HepG2 (cell line): ENCODE measurements at regions not wholly inside any gene's neighbourhood (a gene's known extent, or its start where the extent isn't known, plus 50 kb on each side); places are given as distances from the start of the nearest gene placed in this dataset.

Experiments
- ATAC-seq: fragments of 200-7000 bp; cut with Tn5 transposase; 3 replicates; pipeline ENCODE4 v1.9.1; 2020; ENCODE audit warnings: mild to moderate bottlenecking, moderate library complexity
- BruUV-seq: library from RNA; stranded (reverse); fragments of 400-500 nt; replicated peaks from 2 replicates; lab custom pipeline; 2021; lab: Mats Ljungman, UMichigan
- CTCF ChIA-PET: fragments of 300-600 bp; formaldehyde crosslinking; extraction: SDS; loops from one replicate; lab custom pipeline; 2021; ENCODE audit warnings: low total read pairs, inconsistent platforms, low intra/inter-chr PET ratio; lab: Yijun Ruan, JAX
- POLR2A ChIA-PET: fragments of 350-600 bp; sonication (Branson Sonifier 250); formaldehyde crosslinking; loops from one replicate; lab custom pipeline; 2020; ENCODE audit warnings: antibody characterized with exemption, inconsistent platforms; lab: Yijun Ruan, JAX
- DNase-seq: peaks from one replicate; pipeline ENCODE4 v3.0.0-alpha.2; 2015; ENCODE audit warnings: low spot score
- FAIRE-seq: peaks from 3 replicates; lab custom pipeline; 2011; peaks lifted over from hg19 to GRCh38; lab: Jason Lieb, UNC
- H2AFZ ChIP-seq: one replicate; pipeline ENCODE4 v1.6.1; 2011; ENCODE audit warnings: low read length, inconsistent platforms
- H3K27ac ChIP-seq: fragments of 300-600 bp; 3 replicates; pipeline ENCODE4 v1.8.0; 2011; ENCODE audit warnings: mixed run types, mild to moderate bottlenecking, mixed read lengths, low read length, inconsistent platforms; ENCODE audit not compliant: insufficient read depth; ENCODE audit errors: extremely low read length
- H3K27me3 ChIP-seq, 2 experiments: fragments of 200-600 bp in 1 of 2; 2 replicates in 1 of 2; 3 replicates in 1 of 2; pipeline versions ENCODE4 v1.6.0 to v1.8.0; 2011; ENCODE audit warnings: low read length in 2 of 2, mild to moderate bottlenecking in 2 of 2, moderate library complexity in 2 of 2, inconsistent platforms in 1 of 2; ENCODE audit not compliant: insufficient read depth in 2 of 2, control insufficient read depth in 1 of 2
- H3K36me3 ChIP-seq, 2 experiments: fragments of 200-600 bp in 1 of 2; replicated peaks in 1 of 2; 2 replicates in 1 of 2; 3 replicates in 1 of 2; pipeline versions ENCODE4 v1.5.1 to v1.8.0; 2011; ENCODE audit warnings: low read length in 2 of 2, inconsistent platforms in 1 of 2; ENCODE audit not compliant: insufficient read depth in 2 of 2, control insufficient read depth in 1 of 2
- H3K4me1 ChIP-seq: 2 replicates; pipeline ENCODE4 v1.5.1; 2012; ENCODE audit warnings: low read length, inconsistent platforms; ENCODE audit not compliant: insufficient read depth
- H3K4me2 ChIP-seq: 2 replicates; pipeline ENCODE4 v1.6.0; 2011; ENCODE audit warnings: low read depth, low read length, inconsistent platforms
- H3K4me3 ChIP-seq, 3 experiments: fragments of 200-600 bp in 1 of 3; sonication (generic), shearing (Covaris generic) in 1 of 3; replicated peaks in 1 of 3; 2 replicates each; pipeline ENCODE4 v1.5.1; 2011 to 2016; ENCODE audit warnings: low read length in 3 of 3, inconsistent platforms in 2 of 3, low read depth in 2 of 3, mild to moderate bottlenecking in 2 of 3, control low read depth in 1 of 3, mixed read lengths in 1 of 3; ENCODE audit not compliant: insufficient read depth in 1 of 3
- H3K79me2 ChIP-seq: one replicate; pipeline ENCODE4 v1.6.1; 2011; ENCODE audit warnings: low read length, inconsistent platforms; ENCODE audit not compliant: insufficient read depth
- H3K9ac ChIP-seq: 2 replicates; pipeline ENCODE4 v1.6.0; 2011; ENCODE audit warnings: mild to moderate bottlenecking, low read depth, low read length, inconsistent platforms; ENCODE audit not compliant: insufficient read depth
- H3K9me3 ChIP-seq: 2 replicates; pipeline ENCODE4 v1.5.1; 2012; ENCODE audit warnings: mild to moderate bottlenecking, low read length
- H4K20me1 ChIP-seq: 2 replicates; pipeline ENCODE4 v1.6.0; 2011; ENCODE audit warnings: inconsistent platforms, mild to moderate bottlenecking, low read length, moderate library complexity; ENCODE audit not compliant: insufficient read depth
- AKAP8 ChIP-seq: sonication (generic); formaldehyde crosslinking; IDR thresholded peaks from 2 replicates; pipeline ENCODE4 v1.5.1; 2020; ENCODE audit warnings: mild to moderate bottlenecking, missing genetic modification reagents
- BHLHE40 ChIP-seq: IDR thresholded peaks from 2 replicates; pipeline ENCODE4 v1.6.1; 2011; ENCODE audit warnings: low read length, improper control_type of control experiment
- CREB1 ChIP-seq, 2 experiments: fragments of 450-650 bp in 1 of 2; IDR thresholded peaks; 2 replicates each; pipeline ENCODE4 v1.6.1; 2016 to 2017; ENCODE audit warnings: control low read depth in 1 of 2, mild to moderate bottlenecking in 1 of 2, missing compliant biosample characterization in 1 of 2, missing genetic modification characterization in 1 of 2
- DPF2 ChIP-seq: sonication (generic); formaldehyde crosslinking; IDR thresholded peaks from 2 replicates; pipeline ENCODE4 v1.4.0; 2020; ENCODE audit warnings: mild to moderate bottlenecking, low read depth, missing genetic modification reagents, borderline replicate concordance
- FOXA3 ChIP-seq: IDR thresholded peaks from 2 replicates; pipeline ENCODE4 v1.6.1; 2016; ENCODE audit warnings: missing genetic modification reagents, missing compliant biosample characterization
- KDM5B ChIP-seq: sonication (generic); formaldehyde crosslinking; IDR thresholded peaks from 2 replicates; pipeline ENCODE4 v1.4.0; 2020; ENCODE audit warnings: missing genetic modification reagents, mild to moderate bottlenecking, borderline replicate concordance
- NFRKB ChIP-seq: fragments of 450-650 bp; IDR thresholded peaks from 2 replicates; pipeline ENCODE4 v1.6.1; 2017
- NR3C1 ChIP-seq: sonication (generic); formaldehyde crosslinking; IDR thresholded peaks from 2 replicates; pipeline ENCODE4 v1.4.0; 2020; ENCODE audit warnings: missing genetic modification reagents
- PHF5A ChIP-seq: IDR thresholded peaks from one replicate; pipeline ENCODE4 v1.6.1; 2018; ENCODE audit warnings: low read depth, missing genetic modification reagents; ENCODE audit not compliant: unreplicated experiment
- PRPF4 ChIP-seq: fragments of 200-400 bp; formaldehyde crosslinking; IDR thresholded peaks from 2 replicates; pipeline ENCODE4 v1.6.1; 2016; ENCODE audit warnings: low read length, low read depth; ENCODE audit not compliant: poor library complexity, severe bottlenecking
- SAFB2 ChIP-seq: sonication (generic); formaldehyde crosslinking; IDR thresholded peaks from 2 replicates; pipeline ENCODE4 v1.5.1; 2020; ENCODE audit warnings: missing genetic modification reagents, low read depth, mild to moderate bottlenecking, borderline replicate concordance
- TOPORS ChIP-seq: sonication (generic); formaldehyde crosslinking; IDR thresholded peaks from 2 replicates; pipeline ENCODE4 v1.8.0; 2023; ENCODE audit warnings: mild to moderate bottlenecking, missing genetic modification reagents
- YEATS2 ChIP-seq: sonication (generic); formaldehyde crosslinking; IDR thresholded peaks from 2 replicates; pipeline ENCODE4 v1.4.0; 2020; ENCODE audit warnings: missing genetic modification reagents, borderline replicate concordance
- ZFP82 ChIP-seq: sonication (generic); formaldehyde crosslinking; IDR thresholded peaks from 2 replicates; pipeline ENCODE4 v1.5.1; 2020; ENCODE audit warnings: mild to moderate bottlenecking, missing genetic modification reagents, borderline replicate concordance
- ZKSCAN8 ChIP-seq: IDR thresholded peaks from 2 replicates; pipeline ENCODE4 v1.6.1; 2016; ENCODE audit warnings: borderline replicate concordance, missing genetic modification reagents, missing compliant biosample characterization
- ZNF224 ChIP-seq: sonication (generic); formaldehyde crosslinking; IDR thresholded peaks from 2 replicates; pipeline ENCODE4 v1.5.0; 2020; ENCODE audit warnings: mild to moderate bottlenecking, missing genetic modification reagents
- ZNF615 ChIP-seq: sonication (generic); formaldehyde crosslinking; IDR thresholded peaks from 2 replicates; pipeline ENCODE4 v1.5.0; 2020; ENCODE audit warnings: mild to moderate bottlenecking, missing genetic modification reagents, borderline replicate concordance
- ZNF672 ChIP-seq: sonication (generic); formaldehyde crosslinking; IDR thresholded peaks from 2 replicates; pipeline ENCODE4 v1.8.1; 2022; ENCODE audit warnings: missing genetic modification reagents
- ZNF678 ChIP-seq: sonication (generic); formaldehyde crosslinking; IDR thresholded peaks from 2 replicates; pipeline ENCODE4 v1.4.0; 2020; ENCODE audit warnings: mild to moderate bottlenecking, missing genetic modification reagents
- ZNF703 ChIP-seq: sonication (generic); formaldehyde crosslinking; IDR thresholded peaks from 2 replicates; pipeline ENCODE4 v1.5.1; 2020; ENCODE audit warnings: missing genetic modification reagents, mild to moderate bottlenecking, moderate library complexity, borderline replicate concordance
- ZNF879 ChIP-seq: sonication (generic); formaldehyde crosslinking; IDR thresholded peaks from 2 replicates; pipeline ENCODE4 v1.8.1; 2023; ENCODE audit warnings: missing genetic modification reagents
- ZSCAN22 ChIP-seq: sonication (generic); formaldehyde crosslinking; IDR thresholded peaks from 2 replicates; pipeline ENCODE4 v1.4.0; 2020; ENCODE audit warnings: mild to moderate bottlenecking, missing genetic modification reagents
- WGBS: methylation state at CpG from one replicate; pipeline ENCODE4 v1.1.6; 2017; ENCODE audit warnings: low lambda C conversion rate; 5-methylcytosine and 5-hydroxymethylcytosine counted together
- in situ Hi-C: cut with HindIII; loops from 2 replicates; pipeline ENCODE4 v1.10.0; 2017; ENCODE audit warnings: low pct_unique_long_range_greater_than_20kb; ENCODE audit not compliant: extremely low pct_ligation_motif_present
- intact Hi-C: fragments of 100-400 bp; cut with micrococcal nuclease; formaldehyde crosslinking; loops from one replicate; pipeline ENCODE4 v1.10.0; 2022; ENCODE audit not compliant: unreplicated experiment

- TF ChIP-seq SAFB2: no peak
These were observed 501.4 kb downstream of the FBXO15 start (continued) for GRCh38 chr18:73646196-73646595.

GRCh38 chr18:73645160-73645715 lies 502.4 kb downstream of the FBXO15 start:
- Histone ChIP-seq H3K4me2 (no peak overlapping the region), H2AFZ (no peak overlapping the region), H3K27me3 (no peaks in the 10 kb centered on the region), H3K4me3 (no peak overlapping the region), H3K9ac (no peak overlapping the region), H3K79me2 (no peaks in the 10 kb centered on the region), H3K27ac (no peak overlapping the region), H3K36me3 (no peaks in the 10 kb centered on the region), H3K9me3 (no peaks in the 10 kb centered on the region), H3K4me1 (no peaks in the 10 kb centered on the region), H4K20me1 (no peaks in the 10 kb centered on the region)
- intact Hi-C loops (no loop called here), in situ Hi-C loops (no loop called here)
- TF ChIP-seq ZNF224 (CRISPR knock-in tag): no peak
- no peak for TF ChIP-seq BHLHE40
- no peak for TF ChIP-seq PRPF4
- no peak for TF ChIP-seq TOPORS
- no peak for TF ChIP-seq CREB1 (IDR thresholded peaks at IDR 0.05)
- no peak for TF ChIP-seq CREB1 (CRISPR knock-in tag; IDR thresholded peaks at IDR 0.05)
- TF ChIP-seq ZNF672 (CRISPR knock-in tag): no peak
- CTCF ChIA-PET: no interaction called here
- POLR2A ChIA-PET: no interaction called here
- DNase-seq: no peak
- 0% methylated on average over 2 of the region's 2 CpGs for WGBS
- ATAC-seq: no peak
- BruUV-seq: no TSS peak
- no peak for FAIRE-seq

- Histone ChIP-seq H3K4me2 (no peak overlapping the region), H3K27me3 (no peaks in the 10 kb centered on the region), H3K27ac (no peak overlapping the region), H3K9me3 (no peaks in the 10 kb centered on the region), H3K79me2 (no peaks in the 10 kb centered on the region), H4K20me1 (no peaks in the 10 kb centered on the region), H3K9ac (no peak overlapping the region), H3K4me1 (no peaks in the 10 kb centered on the region), H3K36me3 (no peaks in the 10 kb centered on the region), H3K4me3 (no peak overlapping the region), H2AFZ (no peak overlapping the region)
- peak; percentile 64 for ATAC-seq
- POLR2A ChIA-PET: no interaction called here
- CTCF ChIA-PET: no interaction called here
- WGBS: 43% methylated on average over 3 of the region's 6 CpGs
- intact Hi-C loops: no loop called here
- no TSS peak for BruUV-seq
- no peak for DNase-seq
- FAIRE-seq: no peak
- in situ Hi-C loops: no loop called here
- no peak for TF ChIP-seq KDM5B (CRISPR knock-in tag)
- TF ChIP-seq ZNF678 (CRISPR knock-in tag): no peak
- no peak for TF ChIP-seq PHF5A (CRISPR knock-in tag)
- TF ChIP-seq AKAP8 (CRISPR knock-in tag): no peak
- TF ChIP-seq ZNF879 (CRISPR knock-in tag): no peak
- TF ChIP-seq NR3C1 (CRISPR knock-in tag): no peak
- no peak for TF ChIP-seq ZNF703 (CRISPR knock-in tag)
- TF ChIP-seq ZNF615 (CRISPR knock-in tag): no peak
- no peak for TF ChIP-seq ZKSCAN8 (CRISPR knock-in tag)
- TF ChIP-seq ZFP82 (CRISPR knock-in tag): no peak
- no peak for TF ChIP-seq ZSCAN22 (CRISPR knock-in tag)
- TF ChIP-seq NFRKB: no peak
- no peak for TF ChIP-seq DPF2 (CRISPR knock-in tag)
- TF ChIP-seq FOXA3 (CRISPR knock-in tag): no peak
- TF ChIP-seq YEATS2: no peak
These were observed 507.8 kb downstream of the FBXO15 start for GRCh38 chr18:73639788-73640187.
